ENCODE measurements at regions not wholly inside any gene's neighbourhood (a gene's known extent, or its start where the extent isn't known, plus 50 kb on each side); places are given as distances from the start of the nearest gene placed in this dataset.

- TF ChIP-seq TCF3 (IDR thresholded peaks at IDR 0.05; ENCODE audit: borderline replicate concordance, insufficient read depth, low read depth, low read length) (no peak), EZH2 (IDR thresholded peaks at IDR 0.05; ENCODE audit: borderline replicate concordance, control insufficient read depth, low read depth, low read length) (no peak), TAF1 (IDR thresholded peaks at IDR 0.05; ENCODE audit: borderline replicate concordance, low read depth, low read length) (no peak), RAD21 (IDR thresholded peaks at IDR 0.05; ENCODE audit: insufficient read depth, low read depth, low read length) (no peak), PAX5 (IDR thresholded peaks at IDR 0.05; ENCODE audit: borderline replicate concordance, low read depth, low read length) (no peak), POLR2AphosphoS5 (IDR thresholded peaks at IDR 0.05; ENCODE audit: low read length) (no peak), BCL3 (IDR thresholded peaks at IDR 0.05; ENCODE audit: borderline replicate concordance, insufficient read depth, low read depth, low read length, poor library complexity, severe bottlenecking) (no peak)
- TF ChIP-seq, protein P1, sequence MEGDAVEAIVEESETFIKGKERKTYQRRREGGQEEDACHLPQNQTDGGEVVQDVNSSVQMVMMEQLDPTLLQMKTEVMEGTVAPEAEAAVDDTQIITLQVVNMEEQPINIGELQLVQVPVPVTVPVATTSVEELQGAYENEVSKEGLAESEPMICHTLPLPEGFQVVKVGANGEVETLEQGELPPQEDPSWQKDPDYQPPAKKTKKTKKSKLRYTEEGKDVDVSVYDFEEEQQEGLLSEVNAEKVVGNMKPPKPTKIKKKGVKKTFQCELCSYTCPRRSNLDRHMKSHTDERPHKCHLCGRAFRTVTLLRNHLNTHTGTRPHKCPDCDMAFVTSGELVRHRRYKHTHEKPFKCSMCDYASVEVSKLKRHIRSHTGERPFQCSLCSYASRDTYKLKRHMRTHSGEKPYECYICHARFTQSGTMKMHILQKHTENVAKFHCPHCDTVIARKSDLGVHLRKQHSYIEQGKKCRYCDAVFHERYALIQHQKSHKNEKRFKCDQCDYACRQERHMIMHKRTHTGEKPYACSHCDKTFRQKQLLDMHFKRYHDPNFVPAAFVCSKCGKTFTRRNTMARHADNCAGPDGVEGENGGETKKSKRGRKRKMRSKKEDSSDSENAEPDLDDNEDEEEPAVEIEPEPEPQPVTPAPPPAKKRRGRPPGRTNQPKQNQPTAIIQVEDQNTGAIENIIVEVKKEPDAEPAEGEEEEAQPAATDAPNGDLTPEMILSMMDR (IDR thresholded peaks at IDR 0.05 in 2 of 3, conservative IDR thresholded peaks at IDR 0.05 in 1 of 3; ENCODE audit: control insufficient read depth in 2 of 3, extremely low read depth in 1 of 3, insufficient read depth in 1 of 3, low read depth in 3 of 3, low read length in 3 of 3), result no peak
- TF ChIP-seq, protein P2, sequence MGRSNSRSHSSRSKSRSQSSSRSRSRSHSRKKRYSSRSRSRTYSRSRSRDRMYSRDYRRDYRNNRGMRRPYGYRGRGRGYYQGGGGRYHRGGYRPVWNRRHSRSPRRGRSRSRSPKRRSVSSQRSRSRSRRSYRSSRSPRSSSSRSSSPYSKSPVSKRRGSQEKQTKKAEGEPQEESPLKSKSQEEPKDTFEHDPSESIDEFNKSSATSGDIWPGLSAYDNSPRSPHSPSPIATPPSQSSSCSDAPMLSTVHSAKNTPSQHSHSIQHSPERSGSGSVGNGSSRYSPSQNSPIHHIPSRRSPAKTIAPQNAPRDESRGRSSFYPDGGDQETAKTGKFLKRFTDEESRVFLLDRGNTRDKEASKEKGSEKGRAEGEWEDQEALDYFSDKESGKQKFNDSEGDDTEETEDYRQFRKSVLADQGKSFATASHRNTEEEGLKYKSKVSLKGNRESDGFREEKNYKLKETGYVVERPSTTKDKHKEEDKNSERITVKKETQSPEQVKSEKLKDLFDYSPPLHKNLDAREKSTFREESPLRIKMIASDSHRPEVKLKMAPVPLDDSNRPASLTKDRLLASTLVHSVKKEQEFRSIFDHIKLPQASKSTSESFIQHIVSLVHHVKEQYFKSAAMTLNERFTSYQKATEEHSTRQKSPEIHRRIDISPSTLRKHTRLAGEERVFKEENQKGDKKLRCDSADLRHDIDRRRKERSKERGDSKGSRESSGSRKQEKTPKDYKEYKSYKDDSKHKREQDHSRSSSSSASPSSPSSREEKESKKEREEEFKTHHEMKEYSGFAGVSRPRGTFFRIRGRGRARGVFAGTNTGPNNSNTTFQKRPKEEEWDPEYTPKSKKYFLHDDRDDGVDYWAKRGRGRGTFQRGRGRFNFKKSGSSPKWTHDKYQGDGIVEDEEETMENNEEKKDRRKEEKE (IDR thresholded peaks at IDR 0.05), result no peak
- TF ChIP-seq, protein P3, sequence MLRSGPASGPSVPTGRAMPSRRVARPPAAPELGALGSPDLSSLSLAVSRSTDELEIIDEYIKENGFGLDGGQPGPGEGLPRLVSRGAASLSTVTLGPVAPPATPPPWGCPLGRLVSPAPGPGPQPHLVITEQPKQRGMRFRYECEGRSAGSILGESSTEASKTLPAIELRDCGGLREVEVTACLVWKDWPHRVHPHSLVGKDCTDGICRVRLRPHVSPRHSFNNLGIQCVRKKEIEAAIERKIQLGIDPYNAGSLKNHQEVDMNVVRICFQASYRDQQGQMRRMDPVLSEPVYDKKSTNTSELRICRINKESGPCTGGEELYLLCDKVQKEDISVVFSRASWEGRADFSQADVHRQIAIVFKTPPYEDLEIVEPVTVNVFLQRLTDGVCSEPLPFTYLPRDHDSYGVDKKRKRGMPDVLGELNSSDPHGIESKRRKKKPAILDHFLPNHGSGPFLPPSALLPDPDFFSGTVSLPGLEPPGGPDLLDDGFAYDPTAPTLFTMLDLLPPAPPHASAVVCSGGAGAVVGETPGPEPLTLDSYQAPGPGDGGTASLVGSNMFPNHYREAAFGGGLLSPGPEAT (IDR thresholded peaks at IDR 0.05; ENCODE audit: low read depth), result no peak
- TF ChIP-seq, protein P4, sequence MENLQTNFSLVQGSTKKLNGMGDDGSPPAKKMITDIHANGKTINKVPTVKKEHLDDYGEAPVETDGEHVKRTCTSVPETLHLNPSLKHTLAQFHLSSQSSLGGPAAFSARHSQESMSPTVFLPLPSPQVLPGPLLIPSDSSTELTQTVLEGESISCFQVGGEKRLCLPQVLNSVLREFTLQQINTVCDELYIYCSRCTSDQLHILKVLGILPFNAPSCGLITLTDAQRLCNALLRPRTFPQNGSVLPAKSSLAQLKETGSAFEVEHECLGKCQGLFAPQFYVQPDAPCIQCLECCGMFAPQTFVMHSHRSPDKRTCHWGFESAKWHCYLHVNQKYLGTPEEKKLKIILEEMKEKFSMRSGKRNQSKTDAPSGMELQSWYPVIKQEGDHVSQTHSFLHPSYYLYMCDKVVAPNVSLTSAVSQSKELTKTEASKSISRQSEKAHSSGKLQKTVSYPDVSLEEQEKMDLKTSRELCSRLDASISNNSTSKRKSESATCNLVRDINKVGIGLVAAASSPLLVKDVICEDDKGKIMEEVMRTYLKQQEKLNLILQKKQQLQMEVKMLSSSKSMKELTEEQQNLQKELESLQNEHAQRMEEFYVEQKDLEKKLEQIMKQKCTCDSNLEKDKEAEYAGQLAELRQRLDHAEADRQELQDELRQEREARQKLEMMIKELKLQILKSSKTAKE (IDR thresholded peaks at IDR 0.05; ENCODE audit: low read depth, poor library complexity, severe bottlenecking), result no peak
Measured at GRCh38 chrX:925652-926061, 286.8 kb downstream of the CRLF2 start.
